ENCODE measurements at regions not wholly inside any gene's neighbourhood (a gene's known extent, or its start where the extent isn't known, plus 50 kb on each side); places are given as distances from the start of the nearest gene placed in this dataset.

DNA sequence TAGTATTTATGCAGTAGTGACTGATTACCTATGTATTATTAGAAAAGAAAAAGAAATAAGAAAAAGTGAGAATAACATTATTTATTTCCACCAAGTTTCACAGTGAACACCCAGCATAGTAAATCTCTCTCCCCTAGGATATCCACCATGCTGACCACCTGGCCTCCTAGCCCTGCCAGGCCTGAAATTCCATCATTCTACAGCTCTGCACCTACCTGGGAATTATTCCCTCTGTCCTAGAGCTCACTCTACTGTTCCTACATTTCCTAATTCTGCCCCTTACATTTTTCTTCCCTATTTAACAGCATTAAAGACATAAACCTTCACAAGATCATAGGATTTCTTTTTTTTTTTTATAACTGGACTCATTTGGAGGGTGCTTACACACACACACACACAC lies 525.3 kb upstream of the PPP2R3A start:
- DNase-seq (ENCODE audit: extremely low read depth, insufficient read length): no peak
- no peaks in the 10 kb centered on the region for H3K27me3 ChIP-seq (replicated peaks; ENCODE audit: control insufficient read depth, insufficient read depth, low read length)
- TF ChIP-seq, protein P1, sequence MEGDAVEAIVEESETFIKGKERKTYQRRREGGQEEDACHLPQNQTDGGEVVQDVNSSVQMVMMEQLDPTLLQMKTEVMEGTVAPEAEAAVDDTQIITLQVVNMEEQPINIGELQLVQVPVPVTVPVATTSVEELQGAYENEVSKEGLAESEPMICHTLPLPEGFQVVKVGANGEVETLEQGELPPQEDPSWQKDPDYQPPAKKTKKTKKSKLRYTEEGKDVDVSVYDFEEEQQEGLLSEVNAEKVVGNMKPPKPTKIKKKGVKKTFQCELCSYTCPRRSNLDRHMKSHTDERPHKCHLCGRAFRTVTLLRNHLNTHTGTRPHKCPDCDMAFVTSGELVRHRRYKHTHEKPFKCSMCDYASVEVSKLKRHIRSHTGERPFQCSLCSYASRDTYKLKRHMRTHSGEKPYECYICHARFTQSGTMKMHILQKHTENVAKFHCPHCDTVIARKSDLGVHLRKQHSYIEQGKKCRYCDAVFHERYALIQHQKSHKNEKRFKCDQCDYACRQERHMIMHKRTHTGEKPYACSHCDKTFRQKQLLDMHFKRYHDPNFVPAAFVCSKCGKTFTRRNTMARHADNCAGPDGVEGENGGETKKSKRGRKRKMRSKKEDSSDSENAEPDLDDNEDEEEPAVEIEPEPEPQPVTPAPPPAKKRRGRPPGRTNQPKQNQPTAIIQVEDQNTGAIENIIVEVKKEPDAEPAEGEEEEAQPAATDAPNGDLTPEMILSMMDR (IDR thresholded peaks at IDR 0.05; ENCODE audit: insufficient read depth, low read length, poor library complexity, severe bottlenecking): no peak
- H3K4me3 ChIP-seq (replicated peaks; ENCODE audit: low read depth, low read length): no peak overlapping the region
- H3K36me3 ChIP-seq (ENCODE audit: control insufficient read depth, insufficient read depth, low read length): no peaks in the 10 kb centered on the region

GRCh38 chr3:135440746-135441145 lies 524.8 kb upstream of the PPP2R3A start:
- TF ChIP-seq, protein P1 (IDR thresholded peaks at IDR 0.05; ENCODE audit: insufficient read depth, low read length, poor library complexity, severe bottlenecking): no peak
- no peak overlapping the region for H3K4me3 ChIP-seq (replicated peaks; ENCODE audit: low read depth, low read length)
- no peaks in the 10 kb centered on the region for H3K36me3 ChIP-seq (ENCODE audit: control insufficient read depth, insufficient read depth, low read length)
- H3K27me3 ChIP-seq (replicated peaks; ENCODE audit: control insufficient read depth, insufficient read depth, low read length): no peaks in the 10 kb centered on the region
- DNase-seq (ENCODE audit: extremely low read depth, insufficient read length): no peak

DNA sequence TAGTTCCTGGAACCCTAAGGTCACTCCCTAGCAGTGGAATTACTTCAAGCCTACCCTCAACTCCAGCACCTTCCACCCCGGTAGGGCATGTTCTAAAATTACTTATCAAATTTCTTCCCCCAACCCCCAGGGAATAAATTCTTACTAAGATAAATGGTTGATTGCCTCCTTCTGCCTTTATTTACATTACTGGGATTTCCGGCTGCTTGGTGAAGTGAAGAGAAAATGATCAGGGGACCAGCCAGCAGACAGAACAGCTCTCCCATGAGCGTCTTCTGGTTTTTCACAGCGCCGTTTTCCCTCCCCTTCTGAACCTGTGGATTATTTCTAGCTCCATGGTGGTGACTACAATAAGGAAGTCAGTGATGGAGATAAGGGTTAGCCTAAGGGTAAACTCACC lies 521.5 kb upstream of the PPP2R3A start:
- Histone ChIP-seq H3K27me3 (replicated peaks; ENCODE audit: control insufficient read depth, insufficient read depth, low read length) (no peaks in the 10 kb centered on the region; the same call in 1 of the 2 replicates), H3K4me3 (replicated peaks; ENCODE audit: low read depth, low read length) (no peak overlapping the region), H3K36me3 (ENCODE audit: control insufficient read depth, insufficient read depth, low read length) (no peaks in the 10 kb centered on the region)
- TF ChIP-seq, protein P1 (IDR thresholded peaks at IDR 0.05; ENCODE audit: insufficient read depth, low read length, poor library complexity, severe bottlenecking): no peak
- no peak for DNase-seq (ENCODE audit: extremely low read depth, insufficient read length)

- H3K36me3 ChIP-seq (ENCODE audit: control insufficient read depth, insufficient read depth, low read length): no peaks in the 10 kb centered on the region
- TF ChIP-seq, protein P1 (IDR thresholded peaks at IDR 0.05; ENCODE audit: insufficient read depth, low read length, poor library complexity, severe bottlenecking): no peak
- DNase-seq (ENCODE audit: extremely low read depth, insufficient read length): no peak
- no peaks in the 10 kb centered on the region; the same call in 1 of the 2 replicates for H3K27me3 ChIP-seq (replicated peaks; ENCODE audit: control insufficient read depth, insufficient read depth, low read length)
- H3K4me3 ChIP-seq (replicated peaks; ENCODE audit: low read depth, low read length): no peak overlapping the region
These were observed 518.0 kb upstream of the PPP2R3A start for GRCh38 chr3:135447483-135447882.

- DNase-seq (ENCODE audit: extremely low read depth, insufficient read length): no peak
- Histone ChIP-seq H3K4me3 (replicated peaks; ENCODE audit: low read depth, low read length) (no peak overlapping the region), H3K36me3 (ENCODE audit: control insufficient read depth, insufficient read depth, low read length) (no peaks in the 10 kb centered on the region), H3K27me3 (replicated peaks; ENCODE audit: control insufficient read depth, insufficient read depth, low read length) (no peaks in the 10 kb centered on the region; the same call in 1 of the 2 replicates)
- TF ChIP-seq, protein P1 (IDR thresholded peaks at IDR 0.05; ENCODE audit: insufficient read depth, low read length, poor library complexity, severe bottlenecking): no peak
These were observed 517.0 kb upstream of the PPP2R3A start for GRCh38 chr3:135448520-135448919.

- DNase-seq (ENCODE audit: extremely low read depth, insufficient read length): no peak
- Histone ChIP-seq H3K4me3 (replicated peaks; ENCODE audit: low read depth, low read length) (no peak overlapping the region), H3K27me3 (replicated peaks; ENCODE audit: control insufficient read depth, insufficient read depth, low read length) (no peaks in the 10 kb centered on the region; the same call in 1 of the 2 replicates), H3K36me3 (ENCODE audit: control insufficient read depth, insufficient read depth, low read length) (no peaks in the 10 kb centered on the region)
- TF ChIP-seq, protein P1 (IDR thresholded peaks at IDR 0.05; ENCODE audit: insufficient read depth, low read length, poor library complexity, severe bottlenecking): no peak
These were observed 516.5 kb upstream of the PPP2R3A start for GRCh38 chr3:135449046-135449445.

Measured in GM06990 (cell line).